SK-N-SH treated with all-trans-retinoic acid at 6 μM for 48 hours (cell line): ENCODE measurements at regions not wholly inside any gene's neighbourhood (a gene's known extent, or its start where the extent isn't known, plus 50 kb on each side); places are given as distances from the start of the nearest gene placed in this dataset.

Source experiments
- CREB5 ChIP-seq: fragments of 250-450 bp; sonication (Bioruptor Pico); IDR thresholded peaks from 2 replicates; pipeline ENCODE4 v1.5.1; 2020; ENCODE audit warnings: low read depth, mild to moderate bottlenecking, moderate library complexity
- CSDC2 ChIP-seq: fragments of 250-450 bp; sonication (Bioruptor Pico); IDR thresholded peaks from 2 replicates; pipeline ENCODE4 v1.5.0; 2020; ENCODE audit warnings: mild to moderate bottlenecking, moderate library complexity
- ESRRG ChIP-seq: fragments of 250-450 bp; sonication (Bioruptor Pico); IDR thresholded peaks from 2 replicates; pipeline ENCODE4 v1.6.1; 2021; ENCODE audit warnings: mild to moderate bottlenecking
- ZFP3 ChIP-seq: fragments of 250-450 bp; sonication (Bioruptor Pico); IDR thresholded peaks from 2 replicates; pipeline ENCODE4 v1.5.0; 2020; ENCODE audit warnings: mild to moderate bottlenecking, moderate library complexity
- ZNF565 ChIP-seq: fragments of 450-650 bp; formaldehyde crosslinking; conservative IDR thresholded peaks from 2 replicates; pipeline ENCODE4 v1.5.0; 2020; ENCODE audit warnings: low read depth, mild to moderate bottlenecking, moderate library complexity
- ZNF8 ChIP-seq: fragments of 450-650 bp; formaldehyde crosslinking; IDR thresholded peaks from 2 replicates; pipeline ENCODE4 v1.5.0; 2020; ENCODE audit warnings: mild to moderate bottlenecking, moderate library complexity

DNA sequence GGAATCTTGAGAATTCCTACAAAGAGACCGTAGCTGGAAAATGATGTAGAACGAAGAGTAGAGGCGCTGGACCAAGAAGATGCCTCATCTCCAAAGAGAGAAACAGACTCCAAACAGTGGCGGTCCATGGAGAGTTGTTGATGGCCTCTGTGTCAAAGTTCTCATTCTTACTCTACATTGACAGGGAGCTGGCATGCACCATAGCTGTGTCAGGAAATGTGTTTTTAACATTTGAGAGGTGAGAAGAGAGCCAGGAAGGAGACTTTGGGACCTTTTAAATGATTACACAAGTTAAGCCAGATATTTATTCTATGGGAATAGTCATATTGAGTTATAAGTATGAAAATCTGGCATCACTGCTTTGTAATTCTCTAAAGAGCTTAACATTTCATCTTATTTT lies 61.5 kb upstream of the FERD3L start:
- TF ChIP-seq ZNF565 (no peak), ESRRG (CRISPR knock-in tag) (no peak), ZFP3 (no peak), ZNF8 (CRISPR knock-in tag) (no peak), CREB5 (CRISPR knock-in tag) (no peak), CSDC2 (CRISPR knock-in tag) (no peak)
